ENCODE measurements at regions not wholly inside any gene's neighbourhood (a gene's known extent, or its start where the extent isn't known, plus 50 kb on each side); places are given as distances from the start of the nearest gene placed in this dataset.

- TF ChIP-seq CTCF (conservative IDR thresholded peaks at IDR 0.05), result no peak
- TF ChIP-seq EZH2 (IDR thresholded peaks at IDR 0.05; ENCODE audit: low read depth), result no peak
Observed at GRCh38 chr5:67459253-67459652, 262.7 kb upstream of the CD180 start.
